ENCODE measurements at regions not wholly inside any gene's neighbourhood (a gene's known extent, or its start where the extent isn't known, plus 50 kb on each side); places are given as distances from the start of the nearest gene placed in this dataset.
"Not testable (repeated sequence)": the region's sequence is repeated elsewhere in the genome, so short reads cannot be mapped to it uniquely, and the experiment has no call there.

GRCh38 chr7:152504816-152505215, 69.0 kb upstream of the KMT2C start:
- no peak for DNase-seq
- Mint-ChIP-seq H3K4me3 (no peak overlapping the region), H3K27me3 (ENCODE audit: low read depth in 3 of 3) (peaks cover 0 to 5% (median 3%) of the 10 kb centered on the region in 3 donors), H3K36me3 (no peaks in the 10 kb centered on the region), H3K27ac (no peak overlapping the region), H3K9me3 (no peaks in the 10 kb centered on the region), H3K4me1 (no peaks in the 10 kb centered on the region)

DNA sequence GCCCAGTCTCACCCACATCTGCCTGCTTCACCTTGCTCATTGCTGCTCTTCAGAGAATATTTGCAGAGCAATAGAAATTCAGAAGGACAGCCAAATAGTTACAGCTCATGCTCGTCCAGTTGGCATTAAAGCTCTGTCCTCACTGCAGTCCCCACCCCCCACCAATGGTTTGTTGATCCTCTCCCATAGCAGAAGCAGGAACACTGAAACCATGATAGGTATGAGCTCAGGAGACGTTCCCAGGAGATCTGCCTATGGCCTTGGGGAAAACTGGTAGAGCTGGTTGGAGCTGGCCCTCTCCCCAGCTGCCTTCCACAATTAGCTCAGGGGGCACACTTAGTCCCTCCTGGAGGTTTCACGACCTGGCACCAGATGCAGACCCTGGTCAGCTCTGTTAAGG, 68.6 kb upstream of the KMT2C start:
- Mint-ChIP-seq H3K9me3 (no peaks in the 10 kb centered on the region), H3K27me3 (ENCODE audit: low read depth in 3 of 3) (peaks cover 0 to 5% (median 2%) of the 10 kb centered on the region in 3 donors), H3K27ac (no peak overlapping the region), H3K36me3 (no peaks in the 10 kb centered on the region), H3K4me1 (no peaks in the 10 kb centered on the region), H3K4me3 (no peak overlapping the region)
- no peak for DNase-seq

GRCh38 chr7:152502813-152503790, 67.3 kb upstream of the KMT2C start:
- Mint-ChIP-seq H3K4me3 (no peak overlapping the region), H3K4me1 (no peaks in the 10 kb centered on the region), H3K27ac (no peak overlapping the region), H3K27me3 (ENCODE audit: low read depth in 3 of 3) (peaks cover 0 to 3% (median 2%) of the 10 kb centered on the region in 3 donors), H3K36me3 (no peaks in the 10 kb centered on the region), H3K9me3 (no peaks in the 10 kb centered on the region)
- DNase-seq, result no peak

DNA sequence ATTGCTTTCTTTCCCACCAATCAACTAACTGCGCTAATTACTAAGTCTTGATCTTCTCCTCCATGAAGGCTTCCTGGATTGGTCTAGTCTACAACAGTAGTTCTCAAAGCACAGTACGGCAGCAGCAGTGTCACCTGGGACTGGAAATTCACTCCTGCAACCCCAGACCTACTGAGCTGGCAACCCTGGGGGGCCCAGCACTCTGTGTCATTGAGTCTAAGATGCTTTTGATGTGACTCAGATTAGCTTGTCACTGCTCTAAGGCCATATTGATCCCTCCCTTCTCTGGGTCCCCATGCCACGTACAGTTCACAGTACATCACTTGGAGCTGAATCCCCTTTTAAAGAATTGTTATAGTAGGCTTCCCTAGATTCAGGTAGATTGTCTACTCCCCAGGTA, 65.7 kb upstream of the KMT2C start:
- no peak for DNase-seq
- H3K27me3 Mint-ChIP-seq (ENCODE audit: low read depth in 3 of 3), result peaks cover 0 to 3% (median 2%) of the 10 kb centered on the region in 3 donors
- H3K27ac Mint-ChIP-seq, result no peak overlapping the region
- H3K4me3 Mint-ChIP-seq, result no peak overlapping the region
- no peaks in the 10 kb centered on the region for H3K9me3 Mint-ChIP-seq
- no peaks in the 10 kb centered on the region for H3K4me1 Mint-ChIP-seq
- no peaks in the 10 kb centered on the region for H3K36me3 Mint-ChIP-seq

DNA sequence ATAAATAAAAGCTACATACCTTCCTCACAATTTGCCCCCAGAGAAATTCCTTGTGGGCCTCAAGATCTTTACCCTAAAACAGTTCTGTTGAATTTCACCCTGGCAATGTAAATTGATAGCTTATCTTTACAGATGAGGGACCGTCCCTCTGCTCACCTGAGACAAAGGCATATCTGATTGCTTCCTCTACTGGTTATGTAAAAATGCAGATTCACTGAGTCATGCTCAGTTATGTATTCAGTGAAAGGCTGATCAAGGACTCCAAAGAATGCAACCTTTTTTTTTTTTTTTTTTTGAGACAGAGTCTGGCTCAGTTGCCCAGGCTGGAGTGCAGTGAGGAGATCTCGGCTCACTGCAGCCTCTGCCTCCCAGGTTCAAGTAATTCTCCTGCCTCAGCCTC, 64.2 kb upstream of the KMT2C start:
- H3K4me3 Mint-ChIP-seq; H3K27ac Mint-ChIP-seq; DNase-seq; H3K4me1 Mint-ChIP-seq; H3K36me3 Mint-ChIP-seq; H3K27me3 Mint-ChIP-seq (ENCODE audit: low read depth in 3 of 3); H3K9me3 Mint-ChIP-seq: not testable (repeated sequence)

DNA sequence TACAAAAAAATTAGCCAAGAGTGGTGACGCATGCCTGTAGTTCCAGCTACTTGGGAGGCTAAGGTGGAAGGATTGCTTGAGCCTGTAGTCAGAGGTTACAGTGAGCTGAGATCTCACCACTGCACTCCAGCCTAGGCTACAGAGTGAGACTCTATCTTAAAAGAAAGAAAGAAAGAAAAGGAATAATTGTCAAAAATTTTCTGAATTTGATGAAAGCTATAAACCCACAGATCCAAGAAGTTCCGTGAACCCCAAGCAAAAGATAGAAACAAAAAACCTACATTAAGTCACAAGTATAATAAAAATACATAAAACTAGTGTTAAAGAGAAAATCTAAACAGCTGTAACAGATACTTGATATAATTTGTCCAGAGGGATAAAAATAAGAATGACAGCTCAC, 60.1 kb upstream of the KMT2C start:
- Mint-ChIP-seq H3K27me3 (ENCODE audit: low read depth in 3 of 3) (peaks cover 0 to 3% (median 2%) of the 10 kb centered on the region in 3 donors), H3K36me3 (no peaks in the 10 kb centered on the region), H3K4me3 (no peak overlapping the region), H3K4me1 (no peaks in the 10 kb centered on the region), H3K27ac (no peak overlapping the region), H3K9me3 (no peaks in the 10 kb centered on the region)
- DNase-seq, result no peak

DNA sequence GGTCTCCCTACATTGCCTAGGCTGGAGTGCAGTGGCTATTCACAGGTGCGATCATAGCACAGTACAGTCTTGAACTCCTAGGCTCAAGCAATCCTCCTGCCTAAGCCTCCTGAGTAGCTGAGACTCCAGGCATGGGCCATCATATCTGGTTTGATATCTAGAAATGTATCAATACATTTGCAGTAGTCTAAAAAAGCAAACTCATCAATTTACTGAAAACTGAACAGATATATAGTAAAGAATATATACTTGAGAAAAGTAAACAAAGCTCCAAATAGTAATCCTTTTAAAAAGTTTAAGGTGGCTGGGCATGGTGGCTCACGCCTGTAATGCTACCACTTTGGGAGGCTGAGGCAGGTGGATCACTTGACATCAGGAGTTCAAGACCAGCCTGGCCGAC, 57.1 kb upstream of the KMT2C start:
- no peak overlapping the region for H3K27ac Mint-ChIP-seq
- H3K9me3 Mint-ChIP-seq, result no peaks in the 10 kb centered on the region
- H3K4me3 Mint-ChIP-seq, result no peak overlapping the region
- no peak for DNase-seq
- peaks cover under 1 to 2% (median 1%) of the 10 kb centered on the region in 3 donors for H3K27me3 Mint-ChIP-seq (ENCODE audit: low read depth in 3 of 3)
- H3K4me1 Mint-ChIP-seq, result no peaks in the 10 kb centered on the region
- H3K36me3 Mint-ChIP-seq, result no peaks in the 10 kb centered on the region

- Mint-ChIP-seq H3K4me3 (no peak overlapping the region), H3K36me3 (no peaks in the 10 kb centered on the region), H3K27me3 (ENCODE audit: low read depth in 3 of 3) (peaks cover 1 to 4% (median 2%) of the 10 kb centered on the region in 3 donors), H3K9me3 (no peaks in the 10 kb centered on the region), H3K27ac (no peak overlapping the region), H3K4me1 (no peaks in the 10 kb centered on the region)
- no peak for DNase-seq
Observed at GRCh38 chr7:152489044-152489443, 53.2 kb upstream of the KMT2C start.

GRCh38 chr7:152486968-152487367, 51.2 kb upstream of the KMT2C start:
- no peak overlapping the region for H3K27ac Mint-ChIP-seq
- DNase-seq, result no peak
- H3K36me3 Mint-ChIP-seq, result no peaks in the 10 kb centered on the region
- H3K4me3 Mint-ChIP-seq, result no peak overlapping the region
- peaks cover 1 to 4% (median 2%) of the 10 kb centered on the region in 3 donors for H3K27me3 Mint-ChIP-seq (ENCODE audit: low read depth in 3 of 3)
- no peaks in the 10 kb centered on the region for H3K9me3 Mint-ChIP-seq
- H3K4me1 Mint-ChIP-seq, result no peaks in the 10 kb centered on the region

- Mint-ChIP-seq H3K9me3 (no peaks in the 10 kb centered on the region), H3K4me3 (no peak overlapping the region), H3K27me3 (ENCODE audit: low read depth in 3 of 3) (peaks cover 1 to 5% (median 4%) of the 10 kb centered on the region in 3 donors), H3K36me3 (no peaks in the 10 kb centered on the region), H3K4me1 (no peaks in the 10 kb centered on the region), H3K27ac (peak overlapping the region in 1 of 6 donors; percentile 49)
- no peak for DNase-seq
Observed at GRCh38 chr7:152485826-152486225, 50.0 kb upstream of the KMT2C start.
